B cell (primary cell): ENCODE measurements at regions not wholly inside any gene's neighbourhood (a gene's known extent, or its start where the extent isn't known, plus 50 kb on each side); places are given as distances from the start of the nearest gene placed in this dataset.

Source experiments
- ATAC-seq: fragments of 200-7000 bp; cut with Tn5 transposase; one replicate; pipeline ENCODE4 v1.10.0; 2021; ENCODE audit warnings: low read depth, mild to moderate bottlenecking, moderate number of reproducible peaks, moderate library complexity
- CTCF ChIA-PET: fragments of 350-600 bp; sonication (Branson Sonifier 250); formaldehyde crosslinking; loops from one replicate; lab custom pipeline; 2021; ENCODE audit warnings: antibody characterized with exemption, inconsistent platforms; lab: Charles Lee
- POLR2A ChIA-PET: fragments of 350-600 bp; sonication (Branson Sonifier 250); formaldehyde crosslinking; loops from one replicate; lab custom pipeline; 2021; ENCODE audit warnings: antibody characterized with exemption; lab: Charles Lee
- DNase-seq: peaks from one replicate; pipeline ENCODE4 v3.0.0; 2013
- H2AFZ ChIP-seq: 2 replicates; pipeline ENCODE4 v1.6.1; 2012; ENCODE audit warnings: mild to moderate bottlenecking, low read depth, low read length; ENCODE audit not compliant: insufficient read depth, poor library complexity, severe bottlenecking
- H3K27ac ChIP-seq, 2 donors: 1 replicate in 1 of 2; 2 replicates in 1 of 2; pipeline ENCODE4 v1.5.1; 2012 to 2013; ENCODE audit warnings: low read length in 2 of 2, mild to moderate bottlenecking in 2 of 2, moderate library complexity in 1 of 2
- H3K27me3 ChIP-seq, 4 experiments: fragments of 200-600 bp in 1 of 4; sonication (generic) in 1 of 4; replicated peaks in 1 of 4; 1 replicate in 2 of 4; 2 replicates in 2 of 4; pipeline versions ENCODE4 v1.6.1 to v1.7.0; 2013 to 2016; ENCODE audit warnings: low read length in 3 of 4, mild to moderate bottlenecking in 2 of 4, mixed read lengths in 1 of 4, moderate library complexity in 1 of 4; ENCODE audit not compliant: insufficient read depth in 4 of 4, control insufficient read depth in 3 of 4; ENCODE audit errors: control extremely low read depth in 1 of 4
- H3K36me3 ChIP-seq, 2 experiments: replicated peaks in 1 of 2; 1 replicate in 1 of 2; 2 replicates in 1 of 2; pipeline versions ENCODE4 v1.6.1 to v1.7.1; 2013; ENCODE audit warnings: low read length in 1 of 2; ENCODE audit not compliant: insufficient read depth in 2 of 2, control insufficient read depth in 1 of 2; ENCODE audit errors: control extremely low read depth in 1 of 2, extremely low read depth in 1 of 2
- H3K4me1 ChIP-seq, 2 donors: fragments of 200-600 bp in 1 of 2; sonication (generic) in 1 of 2; 1 replicate in 1 of 2; 2 replicates in 1 of 2; pipeline versions ENCODE4 v1.5.1 to v1.6.1; 2013 to 2017; ENCODE audit warnings: low read length in 2 of 2; ENCODE audit not compliant: control insufficient read depth in 2 of 2, insufficient read depth in 2 of 2
- H3K4me2 ChIP-seq: replicated peaks from 2 replicates; pipeline ENCODE3; 2012; ENCODE audit warnings: mild to moderate bottlenecking, low read depth, low read length; ENCODE audit not compliant: poor library complexity, severe bottlenecking
- H3K4me3 ChIP-seq, 5 experiments: fragments of 200-600 bp in 1 of 5; sonication (generic) in 1 of 5; 1 replicate in 3 of 5; 2 replicates in 2 of 5; pipeline versions ENCODE4 v1.5.1 to v1.7.0; 2011 to 2016; ENCODE audit warnings: low read length in 4 of 5, mild to moderate bottlenecking in 4 of 5, low read depth in 2 of 5, control low read depth in 1 of 5, moderate library complexity in 1 of 5; ENCODE audit not compliant: insufficient read depth in 1 of 5; ENCODE audit errors: control extremely low read depth in 1 of 5, extremely low read depth in 1 of 5
- H3K79me2 ChIP-seq: fragments of 200-600 bp; sonication (generic); one replicate; pipeline ENCODE4 v1.6.0; 2016; ENCODE audit warnings: low read length; ENCODE audit not compliant: control insufficient read depth, insufficient read depth
- H3K9ac ChIP-seq: fragments of 200-600 bp; sonication (generic); 2 replicates; pipeline ENCODE4 v1.6.1; 2017; ENCODE audit warnings: mild to moderate bottlenecking, low read length, moderate library complexity
- H3K9me3 ChIP-seq, 3 donors: one replicate each; pipeline versions ENCODE4 v1.6.1 to v1.7.1; 2013; ENCODE audit warnings: low read length in 2 of 3; ENCODE audit not compliant: control insufficient read depth in 2 of 3, insufficient read depth in 1 of 3; ENCODE audit errors: control extremely low read depth in 1 of 3
- H4K20me1 ChIP-seq: 2 replicates; pipeline ENCODE4 v1.6.0; 2012; ENCODE audit warnings: mild to moderate bottlenecking, low read length; ENCODE audit not compliant: insufficient read depth, control insufficient read depth, poor library complexity, severe bottlenecking
- H3K27ac Mint-ChIP-seq: one replicate; pipeline ENCODE4 v1.8.0; 2021; ENCODE audit warnings: mixed read lengths
- H3K27me3 Mint-ChIP-seq: one replicate; pipeline ENCODE4 v1.8.0; 2021; ENCODE audit warnings: mixed read lengths
- H3K4me1 Mint-ChIP-seq: one replicate; pipeline ENCODE4 v1.8.0; 2021; ENCODE audit warnings: mixed read lengths
- H3K4me3 Mint-ChIP-seq: one replicate; pipeline ENCODE4 v1.8.0; 2021; ENCODE audit warnings: mixed read lengths
- H3K9me3 Mint-ChIP-seq: one replicate; pipeline ENCODE4 v1.8.0; 2022; ENCODE audit warnings: mixed read lengths; ENCODE audit not compliant: insufficient read depth
- EZH2 ChIP-seq: IDR thresholded peaks from 2 replicates; pipeline ENCODE4 v1.6.1; 2012; ENCODE audit warnings: borderline replicate concordance, low read depth, mild to moderate bottlenecking, moderate library complexity, low read length; ENCODE audit not compliant: insufficient read depth, poor library complexity, severe bottlenecking
- WGBS: methylation state at CpG from one replicate; pipeline ENCODE4 v1.1.5; 2013; ENCODE audit warnings: missing lambda C conversion rate; ENCODE audit not compliant: insufficient coverage; 5-methylcytosine and 5-hydroxymethylcytosine counted together
- intact Hi-C: fragments of 100-400 bp; cut with micrococcal nuclease; formaldehyde crosslinking; loops from one replicate; pipeline ENCODE4 v1.10.0; 2022
- TF ChIP-seq, protein P1 (sequence below): fragments of 200-600 bp; IDR thresholded peaks from one replicate; pipeline ENCODE4 v1.8.0; 2022; ENCODE audit warnings: antibody characterized with exemption, mild to moderate bottlenecking

DNA sequence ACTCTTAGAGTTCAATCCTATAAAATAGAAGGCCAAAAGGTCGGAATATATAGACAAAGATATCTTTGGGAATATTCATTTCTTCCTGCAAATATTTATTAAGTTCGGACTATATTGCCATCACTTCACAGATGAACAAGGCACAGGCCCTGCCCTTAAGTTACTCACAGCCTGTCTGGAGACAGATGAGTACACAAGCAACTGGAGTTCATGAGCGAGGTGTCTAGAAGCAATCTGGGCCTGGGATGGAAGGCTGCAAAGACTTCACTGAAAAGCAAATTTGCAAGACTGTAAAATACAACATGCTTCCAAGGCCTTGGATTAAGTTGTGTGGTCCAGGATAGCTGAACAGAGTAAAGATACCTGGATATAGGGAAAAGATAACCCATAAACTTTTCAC, 56.7 kb upstream of the CEP85L start:
- ChIA-PET POLR2A (interaction anchor here (0.6 to 2.2 kb wide), 3 partner anchors 26 to 57 kb away, joined by 3 to 19 read pairs (median 4); partner anchors contain the start of gene CEP85L), CTCF (interaction anchor here (0.9 to 2.5 kb wide), 4 partner anchors 11 to 188 kb away, joined by 3 to 16 read pairs (median 10); no protein-coding TSS in a partner anchor)
- ATAC-seq (no peak), DNase-seq (no peak)
- Histone ChIP-seq H4K20me1 (no peaks in the 10 kb centered on the region), H3K27me3 (no peaks in the 10 kb centered on the region), H3K9ac (peak overlapping the region; percentile 78), H3K9me3 (no peaks in the 10 kb centered on the region), H3K36me3 (peaks cover 0 to 3% of the 10 kb centered on the region in 2 experiments), H3K4me3 (peak overlapping the region in 3 of 5 experiments; percentile 83 to 93 (median 91)), H3K27ac (peak overlapping the region; percentile 2 to 86), H3K79me2 (peaks cover 66% of the 10 kb centered on the region), H3K4me2 (peak overlapping the region; percentile 78), H2AFZ (no peak overlapping the region), H3K4me1 (peaks cover 71 to 72% of the 10 kb centered on the region in 2 donors)
- Mint-ChIP-seq H3K4me1 (peaks cover 84% of the 10 kb centered on the region), H3K9me3 (no peaks in the 10 kb centered on the region), H3K27me3 (no peaks in the 10 kb centered on the region), H3K27ac (peak overlapping the region; percentile 95), H3K4me3 (peak overlapping the region; percentile 97)
- WGBS: no CpG with 5 or more reads among the region's 3 CpGs
- intact Hi-C loops: loop anchor here (2.0 to 5.0 kb wide), 3 partner anchors 184 to 639 kb away; partner anchors contain the start of genes ASF1A, MAN1A1 and MCM9
- TF ChIP-seq, protein P1, sequence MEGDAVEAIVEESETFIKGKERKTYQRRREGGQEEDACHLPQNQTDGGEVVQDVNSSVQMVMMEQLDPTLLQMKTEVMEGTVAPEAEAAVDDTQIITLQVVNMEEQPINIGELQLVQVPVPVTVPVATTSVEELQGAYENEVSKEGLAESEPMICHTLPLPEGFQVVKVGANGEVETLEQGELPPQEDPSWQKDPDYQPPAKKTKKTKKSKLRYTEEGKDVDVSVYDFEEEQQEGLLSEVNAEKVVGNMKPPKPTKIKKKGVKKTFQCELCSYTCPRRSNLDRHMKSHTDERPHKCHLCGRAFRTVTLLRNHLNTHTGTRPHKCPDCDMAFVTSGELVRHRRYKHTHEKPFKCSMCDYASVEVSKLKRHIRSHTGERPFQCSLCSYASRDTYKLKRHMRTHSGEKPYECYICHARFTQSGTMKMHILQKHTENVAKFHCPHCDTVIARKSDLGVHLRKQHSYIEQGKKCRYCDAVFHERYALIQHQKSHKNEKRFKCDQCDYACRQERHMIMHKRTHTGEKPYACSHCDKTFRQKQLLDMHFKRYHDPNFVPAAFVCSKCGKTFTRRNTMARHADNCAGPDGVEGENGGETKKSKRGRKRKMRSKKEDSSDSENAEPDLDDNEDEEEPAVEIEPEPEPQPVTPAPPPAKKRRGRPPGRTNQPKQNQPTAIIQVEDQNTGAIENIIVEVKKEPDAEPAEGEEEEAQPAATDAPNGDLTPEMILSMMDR: no peak
- no peak for TF ChIP-seq EZH2

DNA sequence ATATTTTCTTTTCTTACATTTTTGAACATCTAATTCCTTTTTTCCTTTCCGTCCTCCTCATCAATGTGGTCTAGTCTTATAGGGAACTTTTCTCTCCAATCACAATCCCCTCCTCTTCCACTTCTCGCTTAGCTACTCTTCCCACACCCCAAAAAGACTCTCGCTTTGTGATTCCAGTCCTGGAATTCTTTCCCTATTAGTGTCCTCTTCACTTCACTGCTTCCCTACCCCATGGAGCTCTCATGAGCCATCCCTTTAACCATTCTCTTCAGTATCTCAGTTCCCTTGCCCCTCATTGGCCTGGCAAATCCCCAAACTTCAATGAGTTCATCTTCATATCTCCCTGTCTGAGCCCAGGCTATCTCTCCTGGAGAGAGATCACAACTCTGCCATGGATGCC, 55.3 kb upstream of the CEP85L start:
- peak overlapping the region; percentile 58 for H2AFZ ChIP-seq
- ATAC-seq: no peak
- intact Hi-C loops: loop anchor here (5.0 kb wide), 2 partner anchors 186 to 641 kb away; partner anchors contain the start of genes ASF1A and MAN1A1

More for the DNA sequence above, 55.3 kb upstream of the CEP85L start:
- no peak overlapping the region for H3K4me3 ChIP-seq
- H3K4me1 Mint-ChIP-seq: peaks cover 81% of the 10 kb centered on the region
- H3K9ac ChIP-seq: peak overlapping the region; percentile 37
- H3K27me3 Mint-ChIP-seq: no peaks in the 10 kb centered on the region
- no peaks in the 10 kb centered on the region for H4K20me1 ChIP-seq
- CTCF ChIA-PET: interaction anchor here (0.9 to 2.0 kb wide), 7 partner anchors 9 to 141 kb away, joined by 3 to 10 read pairs (median 4); no protein-coding TSS in a partner anchor
- no peak for DNase-seq
- POLR2A ChIA-PET: interaction anchor here (0.8 to 0.9 kb wide), 3 partner anchors 9 to 55 kb away, joined by 3 to 4 read pairs (median 3); partner anchors contain the start of gene CEP85L
- H3K4me3 Mint-ChIP-seq: peak overlapping the region; percentile 95
- H3K4me2 ChIP-seq: peak overlapping the region; percentile 78
- no peaks in the 10 kb centered on the region for H3K9me3 ChIP-seq
- H3K27me3 ChIP-seq: no peaks in the 10 kb centered on the region
- WGBS: 88% methylated on average over 3 of the region's 3 CpGs
- H3K79me2 ChIP-seq: peaks cover 80% of the 10 kb centered on the region
- TF ChIP-seq, protein P1: no peak
- TF ChIP-seq EZH2: no peak
- H3K27ac ChIP-seq: peak overlapping the region; percentile 48 to 80
- H3K4me1 ChIP-seq: peaks cover 70 to 74% of the 10 kb centered on the region in 2 donors
- peak overlapping the region; percentile 97 for H3K27ac Mint-ChIP-seq
- H3K36me3 ChIP-seq: peaks cover 0 to 3% of the 10 kb centered on the region in 2 experiments
- no peaks in the 10 kb centered on the region for H3K9me3 Mint-ChIP-seq
